Prostate gland (tissue), 2 donors: ENCODE measurements at regions not wholly inside any gene's neighbourhood (a gene's known extent, or its start where the extent isn't known, plus 50 kb on each side); places are given as distances from the start of the nearest gene placed in this dataset.

Experiments
- DNase-seq: peaks from one replicate; pipeline ENCODE4 v3.0.0-alpha.2; 2019; ENCODE audit warnings: low spot score
- H3K27ac ChIP-seq, 2 donors: fragments of 200-600 bp; sonication (generic); 2 replicates each; pipeline ENCODE4 v1.5.1; 2017 to 2019
- H3K27me3 ChIP-seq: fragments of 200-600 bp; sonication (generic); replicated peaks from 2 replicates; pipeline ENCODE4 v1.5.1; 2019; ENCODE audit not compliant: insufficient read depth
- H3K36me3 ChIP-seq, 2 donors: fragments of 200-600 bp; sonication (generic); 1 replicate in 1 of 2; 2 replicates in 1 of 2; pipeline versions ENCODE4 v1.5.1 to v1.8.1; 2017 to 2019
- H3K4me1 ChIP-seq: fragments of 200-600 bp; sonication (generic); replicated peaks from 2 replicates; pipeline ENCODE4 v1.5.1; 2019
- H3K4me3 ChIP-seq, 2 donors: fragments of 200-600 bp; sonication (generic); 2 replicates each; pipeline ENCODE4 v1.5.1; 2017 to 2019
- H3K9me3 ChIP-seq: fragments of 200-600 bp; sonication (generic); 2 replicates; pipeline ENCODE4 v1.5.1; 2017
- CTCF ChIP-seq, 4 experiments: fragments of 200-600 bp in 2 of 4; fragments of 450-650 bp in 2 of 4; sonication (generic) in 2 of 4; IDR thresholded peaks; 1 replicate in 3 of 4; 2 replicates in 1 of 4; pipeline ENCODE4 v1.5.1; 2016 to 2019; ENCODE audit warnings: antibody characterized with exemption in 4 of 4, mild to moderate bottlenecking in 2 of 4, moderate library complexity in 2 of 4
- POLR2A ChIP-seq: fragments of 450-650 bp; IDR thresholded peaks from one replicate; pipeline ENCODE4 v1.6.1; 2016; ENCODE audit warnings: antibody characterized with exemption, mild to moderate bottlenecking
- POLR2AphosphoS5 ChIP-seq: sonication (generic); formaldehyde crosslinking; IDR thresholded peaks from one replicate; pipeline ENCODE4 v1.6.1; 2017; ENCODE audit warnings: antibody characterized with exemption
- WGBS: methylation state at CpG from one replicate; pipeline ENCODE4 v1.1.5; 2018; 5-methylcytosine and 5-hydroxymethylcytosine counted together
- intact Hi-C: fragments of 100-400 bp; cut with DNase I; formaldehyde crosslinking; loops from one replicate; pipeline ENCODE4 v1.14.2; 2022

GRCh38 chr16:51490866-51491265 is 339.8 kb upstream of the SALL1 start:
- no peak for DNase-seq
- H3K4me3 ChIP-seq = no peak overlapping the region
- H3K4me1 ChIP-seq = no peaks in the 10 kb centered on the region
- 13% methylated on average over 6 of the region's 6 CpGs for WGBS
- no peaks in the 10 kb centered on the region for H3K36me3 ChIP-seq
- no peaks in the 10 kb centered on the region for H3K27me3 ChIP-seq
- no peak overlapping the region for H3K27ac ChIP-seq
- no peak for TF ChIP-seq POLR2AphosphoS5
- TF ChIP-seq POLR2A = no peak
- TF ChIP-seq CTCF (IDR thresholded peaks at IDR 0.05) = no peak
- H3K9me3 ChIP-seq = no peaks in the 10 kb centered on the region
- intact Hi-C loops = no loop called here

DNA sequence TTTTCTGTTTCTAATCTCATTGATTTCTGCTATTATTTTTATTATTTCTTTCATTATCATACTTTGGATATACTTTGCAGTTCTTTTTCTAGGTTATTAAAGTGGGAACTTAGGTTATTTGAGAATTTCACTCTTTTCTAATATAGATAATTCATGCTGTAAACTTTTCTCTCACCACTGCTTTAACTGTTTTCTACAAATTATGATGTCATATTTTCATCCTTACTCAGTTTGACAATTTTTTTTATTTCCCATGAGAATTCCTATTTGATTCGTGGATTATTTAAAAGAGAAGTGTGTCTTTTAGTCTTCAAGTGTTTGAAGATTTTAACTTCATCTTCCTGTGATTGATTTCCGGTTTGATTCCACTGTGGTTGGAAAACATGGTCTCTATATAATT is 336.8 kb upstream of the SALL1 start:
- H3K27ac ChIP-seq = no peak overlapping the region
- WGBS = 89% methylated on average over 2 of the region's 2 CpGs
- no peaks in the 10 kb centered on the region for H3K36me3 ChIP-seq
- no peaks in the 10 kb centered on the region for H3K27me3 ChIP-seq
- H3K4me3 ChIP-seq = no peak overlapping the region
- TF ChIP-seq CTCF (IDR thresholded peaks at IDR 0.05) = no peak
- TF ChIP-seq POLR2AphosphoS5 = no peak
- TF ChIP-seq POLR2A = no peak
- H3K4me1 ChIP-seq = no peaks in the 10 kb centered on the region
- H3K9me3 ChIP-seq = no peaks in the 10 kb centered on the region
- no peak for DNase-seq
- intact Hi-C loops = no loop called here

GRCh38 chr16:51474414-51475091 is 323.5 kb upstream of the SALL1 start:
- H3K4me3 ChIP-seq = no peak overlapping the region
- H3K27me3 ChIP-seq = no peaks in the 10 kb centered on the region
- no peaks in the 10 kb centered on the region for H3K36me3 ChIP-seq
- H3K4me1 ChIP-seq = no peaks in the 10 kb centered on the region
- H3K27ac ChIP-seq = no peak overlapping the region
- no peak for TF ChIP-seq CTCF (IDR thresholded peaks at IDR 0.05)
- TF ChIP-seq POLR2A = no peak
- no peak for TF ChIP-seq POLR2AphosphoS5
- intact Hi-C loops = no loop called here
- 97% methylated on average over 1 of the region's 1 CpG for WGBS
- no peak for DNase-seq
- no peaks in the 10 kb centered on the region for H3K9me3 ChIP-seq

DNA sequence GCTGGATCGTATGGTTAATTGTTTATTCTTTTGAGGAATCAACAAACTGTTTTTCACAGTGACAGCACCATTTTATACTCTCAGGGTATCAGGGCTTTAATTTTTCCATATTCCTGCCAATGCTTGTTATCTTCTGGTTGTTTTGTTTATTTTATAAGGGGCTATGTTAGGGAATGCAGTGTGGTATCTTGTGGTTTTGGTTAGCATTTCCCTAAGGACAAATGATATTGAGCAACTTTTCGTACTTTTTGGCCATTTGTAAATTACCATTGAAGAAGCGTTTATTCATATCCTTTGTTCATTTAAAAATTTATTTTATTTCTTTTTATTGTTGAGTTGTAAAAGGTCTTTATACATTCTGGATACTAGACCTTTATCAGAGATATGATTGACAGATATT is 322.0 kb upstream of the SALL1 start:
- Histone ChIP-seq H3K27me3 (no peaks in the 10 kb centered on the region), H3K27ac (no peak overlapping the region), H3K9me3 (no peaks in the 10 kb centered on the region), H3K36me3 (no peaks in the 10 kb centered on the region), H3K4me1 (no peaks in the 10 kb centered on the region), H3K4me3 (no peak overlapping the region)
- no peak for DNase-seq
- intact Hi-C loops = no loop called here
- no peak for TF ChIP-seq CTCF (IDR thresholded peaks at IDR 0.05)
- no peak for TF ChIP-seq POLR2A
- TF ChIP-seq POLR2AphosphoS5 = no peak
- 87% methylated on average over 3 of the region's 3 CpGs for WGBS

- Histone ChIP-seq H3K36me3 (no peaks in the 10 kb centered on the region), H3K4me3 (no peak overlapping the region), H3K27ac (no peak overlapping the region), H3K27me3 (no peaks in the 10 kb centered on the region), H3K4me1 (no peaks in the 10 kb centered on the region), H3K9me3 (no peaks in the 10 kb centered on the region)
- TF ChIP-seq CTCF (IDR thresholded peaks at IDR 0.05) (no peak), POLR2AphosphoS5 (no peak), POLR2A (no peak)
- WGBS = 53% methylated on average over 4 of the region's 4 CpGs
- no peak for DNase-seq
- intact Hi-C loops = no loop called here
These were observed 319.4 kb upstream of the SALL1 start for GRCh38 chr16:51470492-51470891.
